ENCODE measurements at regions not wholly inside any gene's neighbourhood (a gene's known extent, or its start where the extent isn't known, plus 50 kb on each side); places are given as distances from the start of the nearest gene placed in this dataset.
A peak's percentile ranks its signal among the peaks of the same experiment; 100 is the strongest.

DNA sequence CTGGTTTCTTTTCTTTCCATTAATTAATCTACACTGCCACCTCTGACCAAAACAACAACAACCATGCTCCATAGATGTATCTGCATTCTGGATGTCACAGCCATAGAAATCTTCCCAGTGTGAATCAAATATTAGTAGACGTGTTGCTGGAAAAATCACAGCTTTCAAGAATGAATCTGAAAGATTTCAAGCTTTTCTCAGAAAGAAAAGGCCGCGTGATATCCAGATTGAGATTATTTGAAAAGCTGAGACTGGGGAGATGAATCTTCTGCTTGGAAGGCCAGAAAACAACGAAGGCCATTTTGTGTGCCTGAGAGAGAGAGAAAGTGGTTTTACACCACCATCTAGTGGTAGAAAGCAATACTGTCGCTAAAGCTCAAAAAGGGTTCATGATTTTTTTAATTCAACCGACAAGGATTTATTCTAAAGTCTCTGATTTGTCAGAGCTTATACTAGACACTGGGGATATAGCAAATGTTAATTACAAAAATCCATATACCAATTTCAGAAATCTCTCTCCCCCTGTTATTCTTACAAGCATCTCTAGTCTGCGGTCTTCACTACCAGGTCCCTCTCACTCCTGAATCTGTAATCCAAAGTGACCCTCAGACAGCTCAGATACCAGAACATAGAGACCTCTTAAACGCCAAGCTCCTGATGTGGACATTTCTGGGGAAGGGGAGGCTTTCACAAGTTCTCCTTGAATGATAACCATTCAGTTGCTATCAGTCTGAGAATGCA is 87.5 kb upstream of the SGIP1 start (continued):
- TF ChIP-seq HDAC2 (IDR thresholded peaks at IDR 0.05) (no peak), ZSCAN29 (IDR thresholded peaks at IDR 0.05) (no peak), NRF1 (conservative IDR thresholded peaks at IDR 0.05; ENCODE audit: low read depth, low read length) (no peak), BCL11A (IDR thresholded peaks at IDR 0.05; ENCODE audit: low read depth, low read length) (no peak), YY1 (IDR thresholded peaks at IDR 0.05; ENCODE audit: low read depth, low read length) (peak; percentile 94), TCF3 (IDR thresholded peaks at IDR 0.05; ENCODE audit: borderline replicate concordance, insufficient read depth, low read depth, low read length) (no peak), NFIC (IDR thresholded peaks at IDR 0.05; ENCODE audit: low read depth, low read length) (no peak), SMC3 (IDR thresholded peaks at IDR 0.05; ENCODE audit: borderline replicate concordance, low read length) (peak; percentile 92), ZNF207 (IDR thresholded peaks at IDR 0.05; ENCODE audit: borderline replicate concordance) (peak; percentile 64; the same call in 1 of the 2 replicates), SP1 (IDR thresholded peaks at IDR 0.05; ENCODE audit: low read depth, low read length) (no peak), SIX5 (IDR thresholded peaks at IDR 0.05; ENCODE audit: low read depth, low read length, severe bottlenecking) (no peak), SMARCA5 (IDR thresholded peaks at IDR 0.05) (no peak), RUNX3 (IDR thresholded peaks at IDR 0.05; ENCODE audit: low read length) (peak; percentile 19; the same call in 1 of the 2 replicates), NR2C1 (IDR thresholded peaks at IDR 0.05) (no peak), RBBP5 (conservative IDR thresholded peaks at IDR 0.05) (no peak), KLF5 (IDR thresholded peaks at IDR 0.05; ENCODE audit: partially characterized antibody) (no peak), RAD21 (IDR thresholded peaks at IDR 0.05; ENCODE audit: insufficient read depth, low read depth, low read length) (peak; percentile 99)
- TF ChIP-seq, protein P1, sequence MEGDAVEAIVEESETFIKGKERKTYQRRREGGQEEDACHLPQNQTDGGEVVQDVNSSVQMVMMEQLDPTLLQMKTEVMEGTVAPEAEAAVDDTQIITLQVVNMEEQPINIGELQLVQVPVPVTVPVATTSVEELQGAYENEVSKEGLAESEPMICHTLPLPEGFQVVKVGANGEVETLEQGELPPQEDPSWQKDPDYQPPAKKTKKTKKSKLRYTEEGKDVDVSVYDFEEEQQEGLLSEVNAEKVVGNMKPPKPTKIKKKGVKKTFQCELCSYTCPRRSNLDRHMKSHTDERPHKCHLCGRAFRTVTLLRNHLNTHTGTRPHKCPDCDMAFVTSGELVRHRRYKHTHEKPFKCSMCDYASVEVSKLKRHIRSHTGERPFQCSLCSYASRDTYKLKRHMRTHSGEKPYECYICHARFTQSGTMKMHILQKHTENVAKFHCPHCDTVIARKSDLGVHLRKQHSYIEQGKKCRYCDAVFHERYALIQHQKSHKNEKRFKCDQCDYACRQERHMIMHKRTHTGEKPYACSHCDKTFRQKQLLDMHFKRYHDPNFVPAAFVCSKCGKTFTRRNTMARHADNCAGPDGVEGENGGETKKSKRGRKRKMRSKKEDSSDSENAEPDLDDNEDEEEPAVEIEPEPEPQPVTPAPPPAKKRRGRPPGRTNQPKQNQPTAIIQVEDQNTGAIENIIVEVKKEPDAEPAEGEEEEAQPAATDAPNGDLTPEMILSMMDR (IDR thresholded peaks at IDR 0.05 in 2 of 3, conservative IDR thresholded peaks at IDR 0.05 in 1 of 3; ENCODE audit: control insufficient read depth in 2 of 3, extremely low read depth in 1 of 3, insufficient read depth in 1 of 3, low read depth in 3 of 3, low read length in 3 of 3): peak; percentile 71 to 84 (median 78); a peak in 5 of 6 replicates
- TF ChIP-seq, protein P2, sequence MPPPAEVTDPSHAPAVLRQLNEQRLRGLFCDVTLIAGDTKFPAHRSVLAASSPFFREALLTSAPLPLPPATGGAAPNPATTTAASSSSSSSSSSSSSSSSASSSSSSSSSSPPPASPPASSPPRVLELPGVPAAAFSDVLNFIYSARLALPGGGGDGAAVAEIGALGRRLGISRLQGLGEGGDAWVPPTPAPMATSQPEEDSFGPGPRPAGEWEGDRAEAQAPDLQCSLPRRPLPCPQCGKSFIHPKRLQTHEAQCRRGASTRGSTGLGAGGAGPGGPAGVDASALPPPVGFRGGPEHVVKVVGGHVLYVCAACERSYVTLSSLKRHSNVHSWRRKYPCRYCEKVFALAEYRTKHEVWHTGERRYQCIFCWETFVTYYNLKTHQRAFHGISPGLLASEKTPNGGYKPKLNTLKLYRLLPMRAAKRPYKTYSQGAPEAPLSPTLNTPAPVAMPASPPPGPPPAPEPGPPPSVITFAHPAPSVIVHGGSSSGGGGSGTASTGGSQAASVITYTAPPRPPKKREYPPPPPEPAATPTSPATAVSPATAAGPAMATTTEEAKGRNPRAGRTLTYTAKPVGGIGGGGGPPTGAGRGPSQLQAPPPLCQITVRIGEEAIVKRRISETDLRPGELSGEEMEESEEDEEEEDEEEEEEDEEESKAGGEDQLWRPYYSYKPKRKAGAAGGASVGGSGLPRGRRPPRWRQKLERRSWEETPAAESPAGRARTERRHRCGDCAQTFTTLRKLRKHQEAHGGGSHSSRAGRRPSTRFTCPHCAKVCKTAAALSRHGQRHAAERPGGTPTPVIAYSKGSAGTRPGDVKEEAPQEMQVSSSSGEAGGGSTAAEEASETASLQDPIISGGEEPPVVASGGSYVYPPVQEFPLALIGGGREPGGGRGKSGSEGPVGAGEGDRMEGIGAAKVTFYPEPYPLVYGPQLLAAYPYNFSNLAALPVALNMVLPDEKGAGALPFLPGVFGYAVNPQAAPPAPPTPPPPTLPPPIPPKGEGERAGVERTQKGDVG (CRISPR knock-in tag; IDR thresholded peaks at IDR 0.05): no peak
- TF ChIP-seq, protein P3, sequence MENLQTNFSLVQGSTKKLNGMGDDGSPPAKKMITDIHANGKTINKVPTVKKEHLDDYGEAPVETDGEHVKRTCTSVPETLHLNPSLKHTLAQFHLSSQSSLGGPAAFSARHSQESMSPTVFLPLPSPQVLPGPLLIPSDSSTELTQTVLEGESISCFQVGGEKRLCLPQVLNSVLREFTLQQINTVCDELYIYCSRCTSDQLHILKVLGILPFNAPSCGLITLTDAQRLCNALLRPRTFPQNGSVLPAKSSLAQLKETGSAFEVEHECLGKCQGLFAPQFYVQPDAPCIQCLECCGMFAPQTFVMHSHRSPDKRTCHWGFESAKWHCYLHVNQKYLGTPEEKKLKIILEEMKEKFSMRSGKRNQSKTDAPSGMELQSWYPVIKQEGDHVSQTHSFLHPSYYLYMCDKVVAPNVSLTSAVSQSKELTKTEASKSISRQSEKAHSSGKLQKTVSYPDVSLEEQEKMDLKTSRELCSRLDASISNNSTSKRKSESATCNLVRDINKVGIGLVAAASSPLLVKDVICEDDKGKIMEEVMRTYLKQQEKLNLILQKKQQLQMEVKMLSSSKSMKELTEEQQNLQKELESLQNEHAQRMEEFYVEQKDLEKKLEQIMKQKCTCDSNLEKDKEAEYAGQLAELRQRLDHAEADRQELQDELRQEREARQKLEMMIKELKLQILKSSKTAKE (IDR thresholded peaks at IDR 0.05; ENCODE audit: low read depth, poor library complexity, severe bottlenecking): peak; percentile 36
- TF ChIP-seq, protein P4, sequence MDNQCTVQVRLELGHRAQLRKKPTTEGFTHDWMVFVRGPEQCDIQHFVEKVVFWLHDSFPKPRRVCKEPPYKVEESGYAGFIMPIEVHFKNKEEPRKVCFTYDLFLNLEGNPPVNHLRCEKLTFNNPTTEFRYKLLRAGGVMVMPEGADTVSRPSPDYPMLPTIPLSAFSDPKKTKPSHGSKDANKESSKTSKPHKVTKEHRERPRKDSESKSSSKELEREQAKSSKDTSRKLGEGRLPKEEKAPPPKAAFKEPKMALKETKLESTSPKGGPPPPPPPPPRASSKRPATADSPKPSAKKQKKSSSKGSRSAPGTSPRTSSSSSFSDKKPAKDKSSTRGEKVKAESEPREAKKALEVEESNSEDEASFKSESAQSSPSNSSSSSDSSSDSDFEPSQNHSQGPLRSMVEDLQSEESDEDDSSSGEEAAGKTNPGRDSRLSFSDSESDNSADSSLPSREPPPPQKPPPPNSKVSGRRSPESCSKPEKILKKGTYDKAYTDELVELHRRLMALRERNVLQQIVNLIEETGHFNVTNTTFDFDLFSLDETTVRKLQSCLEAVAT (IDR thresholded peaks at IDR 0.05): no peak

Measured in GM12878 (cell line).